HG03039 (cell line): ENCODE measurements at regions not wholly inside any gene's neighbourhood (a gene's known extent, or its start where the extent isn't known, plus 50 kb on each side); places are given as distances from the start of the nearest gene placed in this dataset.

Experiments
- ATAC-seq: cut with Tn5 transposase; IDR thresholded peaks from one replicate; pipeline ENCODE4 v1.9.1; 2021; ENCODE audit warnings: mild to moderate bottlenecking, moderate library complexity; ENCODE audit not compliant: unreplicated experiment

DNA sequence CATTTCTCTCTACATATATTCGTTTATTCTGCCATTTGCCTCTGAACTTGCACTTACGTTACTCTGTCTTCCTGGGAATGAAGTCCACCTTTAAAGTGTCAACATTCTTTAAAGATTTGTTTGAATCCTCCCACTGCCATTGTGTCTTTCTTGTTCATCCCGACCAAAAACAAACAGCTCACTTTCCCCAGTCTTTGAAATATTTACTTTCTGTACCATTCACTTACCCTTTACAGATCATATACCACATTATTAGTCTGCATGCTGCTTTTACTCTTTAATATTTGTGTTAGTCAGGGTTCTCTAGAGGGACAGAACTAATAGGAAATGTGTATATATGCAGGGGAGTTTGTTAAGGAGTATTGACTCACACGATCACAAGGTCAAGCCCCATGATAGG is 176.6 kb upstream of the STARD13 start:
- no peak for ATAC-seq

- no peak for ATAC-seq
Observed at GRCh38 chr13:33464345-33464744, 178.8 kb upstream of the STARD13 start.

GRCh38 chr13:33466262-33466661 is 180.7 kb upstream of the STARD13 start:
- no peak for ATAC-seq

GRCh38 chr13:33467556-33467955 is 182.0 kb upstream of the STARD13 start:
- ATAC-seq: no peak

- no peak for ATAC-seq
Observed at GRCh38 chr13:33471204-33471603, 185.6 kb upstream of the STARD13 start.

- ATAC-seq: no peak
Observed at GRCh38 chr13:33472446-33472845, 186.9 kb upstream of the STARD13 start.

DNA sequence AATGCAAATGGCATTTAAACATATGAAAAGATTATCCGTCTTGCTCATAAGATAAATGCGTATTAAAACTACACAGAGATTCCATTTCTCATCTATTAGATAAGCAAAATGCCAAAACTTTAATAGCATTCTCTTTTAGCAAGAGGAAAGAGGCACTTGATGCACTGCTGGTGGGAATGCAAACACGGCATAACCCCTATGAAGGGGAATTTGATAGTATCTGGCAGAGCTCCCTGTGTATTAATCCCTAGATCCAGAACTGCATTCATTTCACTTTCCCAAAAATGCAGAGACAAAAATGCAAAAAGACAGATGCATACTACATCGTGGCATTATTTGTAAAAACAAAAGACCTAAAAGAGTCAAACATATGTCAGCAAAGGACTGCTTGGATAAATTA is 193.6 kb upstream of the STARD13 start:
- no peak for ATAC-seq

DNA sequence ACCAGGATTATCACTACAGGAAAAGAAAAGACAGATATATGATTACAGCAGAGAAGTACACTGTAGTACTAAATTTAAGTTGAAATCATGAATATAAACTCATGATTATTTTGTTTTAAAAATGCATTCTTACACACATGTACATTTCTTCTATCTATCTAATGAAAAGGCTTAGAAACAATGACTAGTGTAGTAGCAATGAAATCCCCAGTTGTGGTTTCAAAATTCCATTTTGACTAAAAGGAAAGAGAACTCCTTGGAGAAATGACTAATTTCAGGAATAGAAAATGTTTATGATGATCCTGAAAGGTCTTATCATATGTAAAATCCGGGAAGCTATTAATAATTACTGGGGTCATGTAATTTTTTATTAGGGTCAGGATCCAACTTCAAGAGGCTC is 195.0 kb upstream of the STARD13 start:
- no peak for ATAC-seq

GRCh38 chr13:33483471-33483870 is 197.9 kb upstream of the STARD13 start:
- ATAC-seq: no peak

DNA sequence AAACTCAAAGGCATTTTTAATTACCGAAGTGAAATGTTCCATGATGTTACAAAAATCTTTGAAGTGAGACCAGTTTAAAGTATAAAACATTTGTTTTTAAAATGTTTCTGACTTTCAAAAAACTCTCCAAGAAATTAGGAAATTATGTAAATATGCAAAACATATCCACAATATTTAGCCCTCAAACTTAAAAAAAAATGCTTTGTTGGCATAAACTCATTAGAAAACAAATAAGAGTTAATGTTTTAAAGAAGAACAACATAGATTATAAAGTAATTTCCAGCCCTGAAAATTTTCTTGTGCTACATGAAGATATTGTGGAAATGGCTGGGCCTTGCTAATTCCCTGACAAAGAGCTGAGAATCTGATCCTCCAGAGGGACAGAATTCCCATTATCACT is 199.7 kb upstream of the STARD13 start:
- ATAC-seq: no peak

DNA sequence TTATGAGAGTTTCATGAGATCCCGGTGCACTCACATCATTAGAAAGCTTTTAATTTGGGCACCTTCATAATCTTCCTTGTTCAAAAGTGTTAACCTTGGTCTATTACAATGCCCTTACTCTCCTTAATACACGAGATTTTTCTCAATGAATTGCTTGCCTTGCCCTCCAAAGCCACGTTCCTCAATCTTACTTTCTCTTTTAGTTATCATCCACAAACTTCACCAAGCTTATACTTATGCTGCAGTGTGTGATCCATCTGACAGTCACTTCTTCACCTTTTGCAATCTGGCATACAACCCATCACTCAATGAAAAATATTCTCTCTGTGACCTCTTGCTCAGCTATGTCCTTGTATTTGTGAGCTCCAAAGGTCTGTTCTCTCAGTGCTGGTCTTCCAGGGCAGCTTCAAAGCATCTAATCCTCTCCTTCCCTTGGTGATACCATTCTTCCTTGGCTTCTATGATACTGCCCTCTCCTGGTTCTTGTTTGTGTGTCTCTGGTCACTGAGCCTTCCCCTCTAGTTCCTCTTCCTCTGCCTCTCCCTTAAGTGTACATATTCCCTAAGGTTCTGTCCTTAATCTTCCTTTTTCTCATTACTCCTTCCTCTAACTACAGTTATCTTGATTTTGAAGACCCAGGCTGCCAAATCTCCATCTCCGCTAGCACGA is 202.2 kb upstream of the STARD13 start:
- peak; percentile 54 for ATAC-seq

- ATAC-seq: no peak
Observed at GRCh38 chr13:33489563-33489962, 204.0 kb upstream of the STARD13 start.

DNA sequence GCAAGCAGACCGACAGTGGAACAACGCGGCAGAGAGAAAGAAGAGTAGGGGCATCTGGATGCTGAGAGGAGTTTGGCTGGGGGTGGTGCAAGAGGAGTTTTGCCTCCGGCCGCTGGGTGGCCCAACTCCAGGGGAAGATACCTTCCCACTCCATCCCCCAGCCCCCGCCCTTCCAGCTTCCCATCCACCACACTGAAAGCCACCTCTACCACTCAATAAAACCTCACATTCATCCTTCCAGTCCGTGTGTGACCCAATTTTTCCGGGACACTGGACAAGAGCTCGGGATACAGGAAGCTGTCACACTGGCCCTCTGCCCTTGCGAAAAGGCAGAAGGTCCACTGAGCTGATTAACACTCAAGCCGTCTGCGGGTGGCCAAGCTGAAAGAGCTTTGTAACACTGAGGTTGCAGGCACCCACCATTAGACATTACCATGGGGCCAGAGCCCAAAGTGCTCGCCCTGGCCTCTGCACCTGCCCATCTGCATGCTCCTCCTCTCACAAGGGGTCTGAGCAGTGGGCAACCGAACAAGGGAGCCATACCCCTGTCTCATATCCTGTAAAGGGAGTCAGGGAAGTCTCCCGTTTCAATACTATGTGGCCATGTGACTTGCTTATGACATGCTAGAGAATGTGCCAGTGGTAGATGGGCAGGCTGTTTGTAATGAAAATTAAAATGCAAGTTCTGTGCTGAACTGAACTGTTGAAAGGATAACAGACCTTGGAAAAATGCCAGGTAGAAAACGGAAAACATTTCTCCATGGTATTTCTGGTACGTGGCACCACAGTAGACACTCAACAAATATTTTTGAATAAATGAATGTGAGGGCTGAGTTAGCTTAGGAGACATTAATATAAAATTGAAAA is 205.1 kb upstream of the STARD13 start:
- ATAC-seq: no peak

DNA sequence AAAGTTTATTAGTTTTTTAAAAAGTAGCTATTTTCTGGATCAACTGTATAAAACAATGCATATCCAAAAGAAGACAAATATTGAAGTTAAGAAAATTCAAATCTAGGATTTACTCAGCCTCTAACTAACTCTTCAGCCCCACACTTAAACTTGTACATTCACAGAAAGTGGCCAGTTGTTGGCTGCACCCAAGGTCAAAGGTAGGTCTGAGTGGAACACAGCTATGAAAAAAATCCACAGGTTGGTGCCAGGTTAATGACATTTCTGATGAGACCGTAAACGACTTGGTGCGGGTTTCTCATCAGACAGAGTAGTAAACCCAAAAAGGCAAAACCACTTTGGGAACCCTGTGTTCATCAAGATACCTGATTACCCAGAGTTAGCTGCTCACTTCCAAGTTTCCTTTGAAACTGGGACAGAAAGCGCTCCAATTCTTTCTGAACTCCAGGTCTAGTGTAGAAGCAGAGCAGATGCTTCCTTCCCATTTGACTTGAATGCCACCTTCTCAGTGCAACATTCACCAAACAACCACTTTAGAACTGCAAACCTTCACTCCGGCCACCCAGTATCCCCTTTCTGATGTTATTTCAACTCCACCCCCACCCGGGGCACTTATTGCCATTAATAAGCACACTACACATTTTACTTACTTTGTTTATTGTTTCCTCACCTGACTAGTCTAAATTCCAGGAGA is 208.3 kb upstream of the STARD13 start:
- no peak for ATAC-seq

- ATAC-seq: no peak
Observed at GRCh38 chr13:33494596-33495204, 209.1 kb upstream of the STARD13 start.

DNA sequence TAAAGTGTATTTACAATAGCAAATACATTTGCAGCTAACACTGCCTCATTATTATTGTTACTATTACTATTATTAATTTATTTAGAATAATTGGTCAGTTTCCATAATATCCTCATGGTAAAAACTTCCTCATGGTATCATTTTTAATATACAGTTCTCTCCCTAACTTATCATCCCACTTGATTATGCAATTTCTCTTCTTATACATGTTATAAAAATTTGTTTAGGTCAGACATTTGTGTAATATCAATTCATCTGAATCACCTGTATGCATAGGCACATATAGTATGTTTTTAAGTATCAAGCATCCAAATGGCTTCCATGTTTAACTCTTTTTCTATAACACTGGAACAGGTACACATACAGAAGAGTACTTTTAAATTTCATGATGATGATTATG is 210.8 kb upstream of the STARD13 start:
- no peak for ATAC-seq

- ATAC-seq: no peak
Observed at GRCh38 chr13:33497146-33497845, 211.7 kb upstream of the STARD13 start.

GRCh38 chr13:33508060-33508459 is 222.5 kb upstream of the STARD13 start:
- no peak for ATAC-seq

GRCh38 chr13:33509642-33510229 is 224.2 kb upstream of the STARD13 start:
- ATAC-seq: no peak

DNA sequence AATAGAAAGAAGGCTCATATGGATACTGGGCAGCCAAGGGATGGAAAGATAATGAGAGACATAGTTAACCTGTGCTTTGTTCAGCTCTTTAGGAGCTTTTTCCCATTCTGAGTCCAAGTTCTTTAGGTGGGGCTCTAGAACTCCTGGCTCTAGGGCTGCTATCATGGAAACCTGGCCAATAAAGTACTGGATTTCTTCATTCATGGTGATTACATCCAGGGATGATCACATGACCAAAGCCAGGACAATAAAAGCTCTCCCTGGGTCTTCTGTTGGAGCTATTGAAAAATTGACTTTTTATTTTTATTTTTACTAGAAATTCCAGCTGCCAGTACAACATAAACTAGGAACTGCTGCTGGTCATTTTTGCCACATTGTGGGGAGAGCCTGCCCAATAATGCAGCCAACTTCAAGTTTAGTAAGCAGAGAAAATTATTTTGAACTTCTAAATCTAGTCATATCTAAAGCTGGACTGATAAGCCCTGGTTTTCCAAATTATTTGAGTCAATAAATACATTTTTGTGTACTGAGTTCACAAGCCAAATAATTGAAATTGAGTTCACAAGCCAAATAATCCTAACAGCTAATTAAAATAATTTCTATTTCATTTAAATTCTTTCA is 224.9 kb upstream of the STARD13 start:
- ATAC-seq: no peak
